GM18868 (cell line): ENCODE measurements at regions not wholly inside any gene's neighbourhood (a gene's known extent, or its start where the extent isn't known, plus 50 kb on each side); places are given as distances from the start of the nearest gene placed in this dataset.

Experiments
- ATAC-seq: cut with Tn5 transposase; IDR thresholded peaks from one replicate; pipeline ENCODE4 v1.9.1; 2021; ENCODE audit warnings: mild to moderate bottlenecking, moderate library complexity; ENCODE audit not compliant: unreplicated experiment

- no peak for ATAC-seq
Measured at GRCh38 chr2:43023791-43024514, 202.5 kb downstream of the ZFP36L2 start.

GRCh38 chr2:43022896-43023295 lies 203.5 kb downstream of the ZFP36L2 start:
- no peak for ATAC-seq

DNA sequence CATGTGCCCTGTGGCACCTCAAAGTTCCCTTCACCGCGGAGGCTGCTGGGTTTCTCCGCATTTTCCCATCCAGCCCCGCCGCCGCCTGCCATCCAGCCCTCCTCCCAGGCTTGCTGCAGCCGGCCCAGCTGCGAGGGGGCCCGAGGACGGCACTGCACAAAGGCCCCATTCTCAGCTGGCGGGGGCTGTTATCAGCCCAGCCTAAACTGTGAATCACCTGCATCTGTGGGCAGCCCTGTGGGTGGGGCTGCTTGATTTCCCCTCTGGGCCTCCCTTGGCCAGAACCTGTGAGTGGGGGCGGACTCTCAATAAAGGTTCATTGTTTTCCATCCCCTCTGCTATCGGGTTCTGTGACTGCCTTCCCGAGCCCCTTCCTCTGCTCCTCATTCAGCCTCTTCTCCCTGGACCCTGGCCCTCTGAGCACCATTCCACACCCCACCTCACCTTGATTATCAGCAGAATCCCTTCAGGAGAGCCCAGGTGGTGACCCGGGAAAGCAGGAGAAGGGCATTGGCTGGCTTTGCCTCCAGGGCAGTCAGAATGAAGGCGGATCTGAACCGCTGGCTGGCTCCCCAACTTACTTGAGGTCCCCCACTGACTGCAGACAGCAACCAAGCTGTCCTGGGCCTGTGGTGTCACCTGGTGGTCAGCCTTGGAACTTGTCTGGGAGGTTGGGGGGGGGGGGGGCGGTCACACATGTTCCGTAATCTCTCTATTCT lies 204.5 kb downstream of the ZFP36L2 start:
- no peak for ATAC-seq

DNA sequence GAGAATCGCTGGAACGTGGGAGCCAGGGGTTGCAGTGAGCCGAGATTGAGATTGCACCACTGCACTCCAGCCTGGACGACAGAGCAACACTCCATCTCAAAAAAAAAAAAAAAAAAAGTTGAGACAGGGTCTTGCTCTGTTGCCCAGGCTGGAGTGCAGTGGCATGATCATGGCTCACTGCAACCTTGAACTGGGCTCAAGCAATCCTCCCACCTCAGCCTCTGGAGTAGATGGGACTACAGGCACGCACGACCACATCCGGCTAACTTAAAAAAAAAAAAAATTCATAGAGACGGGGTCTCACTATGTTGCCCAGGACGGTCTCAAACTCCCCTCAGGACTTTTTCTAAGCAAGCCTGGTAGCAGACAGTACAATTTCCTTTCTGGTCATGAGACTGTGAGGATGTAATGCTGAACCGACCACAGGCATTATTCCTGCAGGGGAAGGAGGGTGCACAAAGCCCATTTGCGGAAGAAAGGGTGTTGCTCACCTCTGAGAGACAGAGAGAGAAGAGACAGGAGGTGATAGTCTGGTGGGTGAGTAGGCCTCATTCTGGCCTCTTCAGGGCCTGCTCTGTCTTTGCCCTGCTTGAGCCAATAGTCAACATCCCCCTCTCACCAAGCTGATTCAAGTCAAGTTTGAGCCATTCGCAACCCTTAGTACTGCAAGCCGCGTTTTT lies 205.3 kb downstream of the ZFP36L2 start:
- ATAC-seq: no peak

DNA sequence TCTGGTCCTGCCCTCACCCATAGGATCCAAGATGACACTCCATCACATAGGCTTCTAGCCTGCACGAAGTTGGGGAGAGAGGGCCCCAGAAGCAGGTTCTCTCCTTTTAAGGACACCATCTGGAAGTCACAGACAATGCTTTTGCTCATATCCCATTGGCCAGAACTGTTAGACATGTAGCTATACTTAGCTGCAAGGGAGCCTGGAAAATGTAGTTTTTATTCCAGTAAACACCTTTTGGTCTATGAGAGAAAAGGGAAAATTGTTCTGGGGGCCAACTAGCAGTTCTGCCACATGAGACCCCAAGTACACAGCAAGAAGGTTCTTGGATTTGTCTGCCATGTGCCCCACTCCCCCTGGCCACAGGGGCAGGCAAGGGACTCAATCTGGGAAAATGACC lies 206.1 kb downstream of the ZFP36L2 start:
- ATAC-seq: no peak

- ATAC-seq: no peak
Measured at GRCh38 chr2:43019536-43020183, 206.7 kb downstream of the ZFP36L2 start.

GRCh38 chr2:43019025-43019367 lies 207.4 kb downstream of the ZFP36L2 start:
- no peak for ATAC-seq

- ATAC-seq: no peak
Measured at GRCh38 chr2:43018179-43019024, 208.0 kb downstream of the ZFP36L2 start.

GRCh38 chr2:43013821-43014345 lies 212.5 kb downstream of the ZFP36L2 start:
- ATAC-seq: no peak

GRCh38 chr2:43012966-43013365 lies 213.4 kb downstream of the ZFP36L2 start:
- ATAC-seq: no peak

- ATAC-seq: no peak
Measured at GRCh38 chr2:43011158-43011491, 215.3 kb downstream of the ZFP36L2 start.

DNA sequence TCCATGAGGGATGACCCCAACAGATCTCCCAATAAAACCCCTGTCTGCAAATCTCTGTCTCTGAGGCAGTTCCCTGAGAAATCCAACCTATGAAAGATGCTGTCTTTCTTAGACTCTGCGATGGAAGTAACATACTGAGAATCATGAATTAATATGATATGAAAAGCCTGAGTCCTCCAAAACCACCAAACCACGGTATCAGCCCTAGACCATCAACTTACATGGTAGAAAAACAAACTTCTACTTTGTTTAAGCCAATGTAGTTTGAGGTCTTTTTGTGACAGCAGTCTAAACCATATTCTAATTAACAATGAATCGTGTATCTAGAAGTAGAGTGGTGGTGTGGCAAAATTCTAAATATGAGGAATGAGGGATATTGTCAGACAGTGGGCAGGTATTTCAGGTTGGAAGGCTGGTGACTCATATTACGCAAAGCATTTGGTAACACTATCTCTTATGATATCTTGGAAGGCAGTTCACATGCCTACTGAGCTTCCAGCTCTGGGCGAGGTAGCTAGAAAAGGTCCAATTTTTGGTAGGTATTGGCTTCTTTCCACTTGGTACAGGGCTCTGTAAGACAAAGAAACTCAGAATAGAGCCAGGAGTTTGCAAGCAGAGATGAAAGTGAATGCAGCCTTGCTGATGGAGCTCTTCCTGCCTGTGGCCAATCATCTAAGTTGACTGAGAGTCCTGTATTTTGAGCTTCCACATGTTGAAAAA lies 215.8 kb downstream of the ZFP36L2 start:
- ATAC-seq: no peak

DNA sequence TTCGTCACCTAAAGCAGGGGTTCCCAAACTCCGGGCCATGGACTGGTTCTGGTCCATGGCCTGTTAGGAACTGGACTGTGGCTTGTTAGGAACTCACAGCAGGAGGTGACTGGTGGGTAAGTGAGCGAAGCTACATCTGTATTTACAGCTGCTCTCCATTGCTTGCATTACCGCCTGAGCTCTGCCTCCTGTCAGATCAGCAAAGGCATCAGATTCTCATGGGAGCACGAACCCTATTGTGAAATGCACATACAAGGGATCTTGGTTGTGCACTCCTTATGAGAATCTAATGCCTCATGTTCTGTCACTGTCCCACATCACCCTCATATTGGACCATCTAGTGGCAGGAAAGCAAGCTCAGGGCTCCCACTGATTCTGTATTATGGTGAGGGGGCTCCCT lies 217.0 kb downstream of the ZFP36L2 start:
- no peak for ATAC-seq

- ATAC-seq: no peak
Measured at GRCh38 chr2:43008388-43008787, 216.0 kb upstream of the HAAO start.

DNA sequence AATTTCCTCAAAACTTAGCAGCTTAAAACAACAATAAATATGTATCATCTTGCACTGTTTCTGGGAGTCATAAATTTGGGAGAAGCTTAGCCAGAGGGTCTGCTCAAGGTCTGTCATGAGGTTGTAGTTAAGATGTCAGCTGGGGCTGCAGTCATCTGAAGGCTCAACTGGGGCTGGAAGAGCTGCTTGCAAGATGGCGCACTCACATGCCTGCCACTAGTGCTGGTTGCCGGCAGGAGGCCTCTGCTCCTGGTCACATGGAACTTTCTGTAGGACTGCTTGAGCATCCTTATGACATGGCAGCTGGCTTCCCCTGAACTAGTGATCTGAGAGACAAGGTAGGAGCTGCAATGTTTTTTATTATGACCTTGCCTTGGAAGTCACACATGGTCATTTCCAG lies 215.5 kb upstream of the HAAO start:
- no peak for ATAC-seq

DNA sequence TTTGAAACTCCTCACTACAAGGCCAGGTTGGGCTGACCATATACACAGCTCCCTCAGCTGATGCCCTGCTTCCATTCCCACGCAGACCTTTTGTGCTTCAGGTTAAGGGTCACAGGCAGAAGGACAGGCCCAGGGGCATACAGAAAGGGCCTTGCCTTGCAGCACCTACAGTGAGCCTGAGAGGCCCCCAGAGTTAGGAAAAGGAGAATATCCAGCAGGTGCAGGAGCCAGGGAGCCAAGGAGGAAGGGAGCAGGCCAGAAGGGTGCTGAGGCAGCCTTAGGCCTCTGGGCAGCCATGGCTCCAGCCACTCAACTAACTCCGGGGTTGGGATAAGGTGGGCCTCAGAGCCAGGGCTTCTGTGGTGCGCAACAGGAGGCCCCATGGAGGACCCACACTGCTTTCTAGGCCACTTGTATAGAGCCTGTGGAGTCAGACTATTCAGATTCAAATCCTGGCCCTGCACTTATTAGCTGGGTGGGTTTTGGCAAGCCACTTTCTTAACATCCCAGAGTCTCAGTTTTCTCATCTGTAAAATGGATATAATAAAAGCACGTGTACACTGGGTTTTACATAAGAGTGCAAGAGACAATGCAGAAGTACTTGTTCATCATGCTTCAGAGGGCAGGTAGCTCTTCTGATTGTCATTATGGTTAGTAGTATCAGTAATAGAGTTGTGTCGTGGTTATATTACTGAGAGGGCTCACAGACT lies 214.6 kb upstream of the HAAO start:
- ATAC-seq: no peak

GRCh38 chr2:43005975-43006833 lies 213.8 kb upstream of the HAAO start:
- ATAC-seq: no peak

- ATAC-seq: no peak
Measured at GRCh38 chr2:43005245-43005974, 213.0 kb upstream of the HAAO start.
